CD4-positive, alpha-beta T cell treated with Interleukin-21 for 1 hour (primary cell): ENCODE measurements at regions not wholly inside any gene's neighbourhood (a gene's known extent, or its start where the extent isn't known, plus 50 kb on each side); places are given as distances from the start of the nearest gene placed in this dataset.
A peak's percentile ranks its signal among the peaks of the same experiment; 100 is the strongest.
"Not testable (repeated sequence)": the region's sequence is repeated elsewhere in the genome, so short reads cannot be mapped to it uniquely, and the experiment has no call there.

Experiments
- DNase-seq: peaks from one replicate; pipeline ENCODE4 v3.0.0-alpha.2; 2020

- no peak for DNase-seq
Measured at GRCh38 chr12:93080994-93081809, 152.1 kb upstream of the EEA1 start.

- no peak for DNase-seq
Measured at GRCh38 chr12:93081810-93082165, 152.7 kb upstream of the EEA1 start.

DNA sequence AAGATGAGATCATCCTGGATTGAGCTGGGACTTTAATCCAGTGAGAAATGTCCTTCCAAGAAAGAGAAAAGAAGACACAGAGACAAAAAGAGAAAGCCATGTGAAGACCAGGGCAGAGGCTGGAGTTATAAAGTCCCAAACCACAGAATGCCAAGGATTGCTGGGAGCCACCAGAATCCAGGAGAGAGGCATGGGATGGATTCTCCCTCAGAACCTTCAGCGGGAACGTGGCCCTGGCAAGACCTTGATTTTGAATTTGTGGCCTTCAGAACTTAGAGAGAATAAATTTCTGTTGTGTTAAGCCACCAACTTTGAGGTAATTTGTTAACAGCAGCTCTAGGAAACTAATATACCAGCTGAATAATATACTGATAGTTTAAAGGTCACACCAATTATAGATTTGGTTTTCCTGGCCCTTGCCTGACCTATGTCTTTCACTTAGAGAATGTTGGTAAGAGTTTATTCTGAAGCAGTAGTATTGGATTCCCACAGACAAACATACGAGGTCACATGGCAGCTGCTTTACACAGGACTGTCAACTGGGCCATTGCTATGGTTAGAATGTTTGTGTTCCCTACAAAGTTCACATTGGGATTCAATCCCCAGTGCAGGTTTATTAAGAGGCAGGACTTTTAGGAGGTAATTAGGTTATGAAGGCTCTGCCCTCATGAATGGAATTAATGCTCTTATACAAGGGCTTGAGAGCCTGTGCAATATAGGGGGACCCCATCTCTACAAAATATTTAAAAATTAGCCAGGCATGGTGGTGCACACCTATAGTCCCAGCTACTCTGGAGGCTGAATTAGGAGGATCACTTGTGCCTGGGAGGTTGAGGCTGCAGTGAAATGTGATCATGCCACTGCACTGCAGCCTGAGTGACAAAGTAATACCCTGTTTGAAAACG is 156.5 kb upstream of the EEA1 start:
- no peak for DNase-seq

DNA sequence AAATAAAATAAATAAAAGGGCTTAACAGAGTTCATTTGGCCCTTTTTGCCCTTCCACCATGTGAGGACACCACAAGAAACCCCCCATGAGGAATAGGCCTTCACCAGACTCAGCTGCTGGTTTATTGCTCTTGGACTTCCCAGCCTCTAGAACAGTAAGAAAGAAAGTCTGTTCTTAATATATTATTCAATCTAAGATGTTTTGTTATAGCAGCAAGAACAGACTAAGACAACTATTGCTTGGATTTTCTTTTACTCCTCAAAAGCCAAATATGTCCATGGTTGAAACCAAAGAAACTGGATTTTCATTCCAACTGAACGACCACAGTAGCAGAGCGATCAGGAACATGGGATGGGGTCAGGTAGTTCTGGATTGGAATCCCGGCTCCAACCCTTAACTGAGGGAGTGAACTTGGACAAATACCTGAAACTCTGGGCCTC is 157.2 kb upstream of the EEA1 start:
- DNase-seq: no peak

DNA sequence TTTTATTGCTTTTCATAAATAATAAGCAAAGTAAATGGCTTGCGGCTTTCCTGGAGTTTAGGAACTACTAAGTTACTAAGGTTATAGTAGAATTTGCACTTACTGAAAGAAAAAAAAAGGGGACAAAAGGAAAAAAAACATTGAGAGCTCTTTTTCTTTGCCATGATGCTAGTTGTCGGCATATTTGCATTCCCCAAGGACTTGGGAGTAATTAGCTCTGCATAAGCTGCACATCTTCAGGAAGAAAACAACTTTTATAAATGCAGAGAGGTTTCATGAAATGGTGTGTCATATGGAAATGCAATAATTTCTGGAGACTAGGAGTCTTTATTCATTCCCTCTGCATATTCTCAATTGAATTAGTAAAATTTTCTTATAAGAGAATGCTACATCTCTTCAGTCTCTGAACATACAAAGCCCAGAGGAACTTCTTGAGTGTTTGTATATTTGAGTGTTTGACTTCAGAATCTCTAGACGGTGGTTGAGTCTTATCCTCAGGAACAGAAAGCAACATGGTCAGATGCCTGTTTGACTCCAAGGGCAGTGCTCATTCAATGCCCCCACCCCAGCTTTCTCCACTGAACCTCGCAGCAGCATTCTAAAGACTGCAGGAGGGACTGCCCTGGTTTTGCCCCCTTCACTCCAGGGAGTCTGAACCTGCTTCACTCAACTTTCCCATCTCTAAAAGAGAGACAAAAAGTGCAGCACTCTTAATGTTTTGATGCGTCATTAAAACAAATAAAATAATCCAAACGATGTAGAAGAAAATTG is 158.9 kb upstream of the EEA1 start:
- DNase-seq: no peak

GRCh38 chr12:93089805-93090569 is 160.9 kb upstream of the EEA1 start:
- DNase-seq: no peak

DNA sequence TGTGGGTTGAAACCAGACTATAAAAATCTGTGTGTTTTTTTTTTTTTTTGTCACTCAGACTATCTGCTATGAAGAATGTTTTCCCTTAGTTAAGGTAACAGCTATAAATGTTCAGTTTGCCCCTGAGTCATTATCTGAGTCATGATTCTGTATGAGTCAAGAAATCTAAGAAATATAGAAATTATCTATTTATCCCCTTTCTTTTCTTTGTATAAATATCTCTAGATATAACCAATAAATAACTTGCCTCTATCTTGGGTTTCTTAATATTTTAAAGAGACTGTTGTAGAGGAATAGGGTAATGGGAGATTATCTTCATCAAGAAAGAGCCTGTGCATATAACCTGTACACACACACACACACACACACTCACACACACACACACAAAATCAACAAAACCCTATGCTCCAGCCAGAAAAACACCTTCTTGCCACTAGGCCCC is 161.7 kb upstream of the EEA1 start:
- DNase-seq: no peak

GRCh38 chr12:93091886-93092648 is 163.0 kb upstream of the EEA1 start:
- DNase-seq: no peak

- DNase-seq: no peak
Measured at GRCh38 chr12:93092649-93092945, 163.5 kb upstream of the EEA1 start.

- DNase-seq: no peak
Measured at GRCh38 chr12:93093243-93093642, 164.1 kb upstream of the EEA1 start.

- not testable (repeated sequence) for DNase-seq
Measured at GRCh38 chr12:93094222-93094621, 165.1 kb upstream of the EEA1 start.

DNA sequence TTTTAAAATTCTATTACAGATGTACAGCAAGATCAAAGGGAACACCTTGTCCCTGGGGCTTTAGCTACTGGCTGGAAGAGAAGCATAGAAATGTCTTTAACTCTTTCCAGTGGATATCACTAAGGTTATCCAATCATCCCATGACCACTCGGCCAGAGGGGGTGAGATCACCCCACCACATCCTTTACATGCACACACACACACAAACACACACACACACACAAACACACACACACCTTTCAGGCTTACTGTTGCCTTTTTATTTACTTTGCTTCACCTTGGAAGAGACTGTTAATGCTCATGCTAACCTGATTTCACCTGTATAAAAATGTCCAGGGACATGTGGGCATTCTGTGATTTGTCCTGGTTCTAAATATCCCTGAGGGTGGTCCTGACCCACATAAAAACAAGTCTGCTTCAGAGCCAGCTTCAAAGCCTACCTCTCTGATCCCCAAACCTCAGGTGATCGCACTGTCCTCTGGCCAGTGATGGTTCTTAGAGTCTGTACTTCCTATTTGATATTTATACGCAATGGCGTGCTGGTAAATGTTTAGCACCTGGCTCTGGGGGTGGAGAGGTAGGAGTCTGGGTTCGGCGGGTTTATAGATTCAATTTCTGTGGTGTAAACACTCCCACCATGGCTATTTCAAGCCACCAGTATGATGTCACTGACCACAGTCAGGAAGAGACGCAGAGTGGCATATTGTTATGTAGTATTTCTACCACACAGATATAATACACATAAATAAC is 166.1 kb upstream of the EEA1 start:
- DNase-seq: no peak

DNA sequence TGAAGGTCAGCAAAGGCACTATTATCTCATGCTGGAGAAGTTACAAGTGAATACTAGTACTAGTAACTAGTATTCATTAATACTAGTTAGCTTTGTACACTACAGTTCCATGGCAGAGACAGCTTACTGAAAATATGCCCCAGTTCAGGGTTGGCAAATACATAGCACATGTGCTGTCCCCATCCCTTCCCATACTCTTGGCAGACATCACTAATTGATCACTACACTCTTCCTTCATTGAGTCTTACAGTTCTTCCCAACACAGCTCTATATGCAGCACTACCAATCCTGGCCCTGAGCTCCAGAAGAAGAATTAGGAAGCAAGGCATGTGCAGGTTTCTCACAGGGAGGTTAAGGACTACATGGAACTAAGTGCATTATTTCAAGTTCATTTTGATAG is 168.3 kb upstream of the EEA1 start:
- DNase-seq: no peak

GRCh38 chr12:93098077-93098476 is 169.0 kb upstream of the EEA1 start:
- peak; percentile 72 for DNase-seq

DNA sequence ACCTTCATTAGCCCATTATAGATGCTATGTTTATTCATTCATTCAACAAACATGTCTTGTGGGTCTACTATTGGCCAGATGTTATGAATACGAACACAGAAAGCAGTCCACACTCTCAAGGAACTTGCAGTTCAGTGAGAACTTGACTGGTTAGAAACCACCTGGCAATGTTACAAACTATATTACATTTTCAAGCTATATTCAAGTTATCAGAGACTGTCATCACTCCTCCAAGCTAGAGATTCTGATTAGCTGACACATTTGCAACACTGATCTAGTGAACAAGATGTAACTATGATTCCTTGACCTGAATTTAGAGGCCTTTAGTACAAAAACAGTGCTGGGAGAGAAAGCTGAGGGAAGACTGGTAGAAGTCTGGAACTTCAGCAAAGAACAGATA is 170.7 kb upstream of the EEA1 start:
- DNase-seq: no peak

GRCh38 chr12:93100610-93101009 is 171.5 kb upstream of the EEA1 start:
- no peak for DNase-seq

DNA sequence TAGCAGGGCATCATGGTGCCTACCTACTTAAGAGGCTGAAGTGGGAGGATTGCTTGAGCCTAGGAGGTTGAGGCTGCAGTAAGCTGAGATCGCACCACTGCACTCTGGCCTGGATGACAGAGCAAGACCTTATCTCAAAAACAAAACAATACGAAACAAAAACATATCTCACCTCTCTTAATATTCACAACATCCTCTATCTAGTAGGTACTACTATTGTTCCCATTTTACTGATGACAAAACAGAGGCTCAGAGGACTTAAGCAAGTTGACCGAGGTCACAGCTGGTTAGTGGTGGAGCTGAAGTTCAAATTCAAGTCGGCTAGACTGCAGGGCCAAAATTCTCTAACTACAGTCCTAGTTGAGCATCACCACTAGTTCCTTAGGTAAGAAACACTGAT is 172.3 kb upstream of the EEA1 start:
- DNase-seq: no peak

- DNase-seq: no peak
Measured at GRCh38 chr12:93102312-93102711, 173.2 kb upstream of the EEA1 start.

GRCh38 chr12:93102744-93103143 is 173.6 kb upstream of the EEA1 start:
- no peak for DNase-seq

DNA sequence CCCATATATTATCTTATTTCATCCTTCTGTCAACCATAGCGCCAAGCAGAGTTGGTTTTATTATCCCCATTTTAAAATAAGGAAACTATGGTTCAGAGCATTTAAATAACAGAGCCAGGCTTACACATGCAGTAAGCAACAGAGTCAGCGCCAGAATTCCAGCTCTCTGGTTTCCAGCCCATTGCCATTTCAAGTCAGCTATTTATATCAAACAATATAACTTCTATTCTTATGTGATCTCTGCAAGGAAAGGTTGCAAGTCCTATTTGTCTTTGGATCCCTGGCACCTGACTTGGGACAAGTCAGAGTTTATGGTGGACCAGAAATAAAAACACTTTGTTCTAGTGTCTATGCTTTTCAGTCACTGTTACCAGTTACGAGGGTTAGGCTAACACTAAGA is 174.1 kb upstream of the EEA1 start:
- DNase-seq: no peak

DNA sequence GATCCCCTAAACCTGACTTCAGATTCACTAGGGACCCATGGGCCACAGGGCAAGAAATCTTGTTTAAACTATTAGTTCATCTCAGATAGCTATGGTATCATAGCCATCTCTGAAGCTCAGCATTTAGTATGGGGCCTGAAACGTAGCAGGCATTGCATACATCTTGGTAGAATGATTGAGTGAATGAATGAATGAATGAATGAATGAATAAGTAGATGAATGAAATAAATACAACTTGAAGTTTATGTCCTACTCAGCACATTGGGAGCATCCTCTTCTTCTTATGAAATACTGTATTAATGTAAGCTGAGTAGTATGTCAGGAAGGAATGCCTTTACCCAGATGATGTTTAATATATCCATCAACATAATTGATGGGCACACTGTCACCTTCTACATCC is 175.4 kb upstream of the EEA1 start:
- DNase-seq: no peak
